ENCODE measurements at regions not wholly inside any gene's neighbourhood (a gene's known extent, or its start where the extent isn't known, plus 50 kb on each side); places are given as distances from the start of the nearest gene placed in this dataset.

GRCh38 chr2:66824926-66825325, 390.0 kb downstream of the MEIS1 start:
- DNase-seq (ENCODE audit: low read depth) = no peak
- in situ Hi-C loops (cut with HindIII; ENCODE audit: low pct_unique_long_range_greater_than_20kb, low sequenced_read_pairs) = no loop called here

GRCh38 chr2:66827851-66828250, 392.9 kb downstream of the MEIS1 start:
- in situ Hi-C loops (cut with HindIII; ENCODE audit: low pct_unique_long_range_greater_than_20kb, low sequenced_read_pairs) = no loop called here
- no peak for DNase-seq (ENCODE audit: low read depth)

- no peak for DNase-seq (ENCODE audit: low read depth)
- in situ Hi-C loops (cut with HindIII; ENCODE audit: low pct_unique_long_range_greater_than_20kb, low sequenced_read_pairs) = no loop called here
These were observed 394.0 kb downstream of the MEIS1 start for GRCh38 chr2:66828876-66829275.

- no peak for DNase-seq (ENCODE audit: low read depth)
- in situ Hi-C loops (cut with HindIII; ENCODE audit: low pct_unique_long_range_greater_than_20kb, low sequenced_read_pairs) = no loop called here
These were observed 396.0 kb downstream of the MEIS1 start for GRCh38 chr2:66830881-66831280.

GRCh38 chr2:66832646-66833435, 397.9 kb downstream of the MEIS1 start:
- no peak for DNase-seq (ENCODE audit: low read depth)
- in situ Hi-C loops (cut with HindIII; ENCODE audit: low pct_unique_long_range_greater_than_20kb, low sequenced_read_pairs) = no loop called here

GRCh38 chr2:66834859-66835258, 399.9 kb downstream of the MEIS1 start:
- in situ Hi-C loops (cut with HindIII; ENCODE audit: low pct_unique_long_range_greater_than_20kb, low sequenced_read_pairs) = no loop called here
- DNase-seq (ENCODE audit: low read depth) = no peak

GRCh38 chr2:66836851-66837250, 401.9 kb downstream of the MEIS1 start:
- in situ Hi-C loops (cut with HindIII; ENCODE audit: low pct_unique_long_range_greater_than_20kb, low sequenced_read_pairs) = no loop called here

GRCh38 chr2:66839551-66840320, 404.8 kb downstream of the MEIS1 start:
- in situ Hi-C loops (cut with HindIII; ENCODE audit: low pct_unique_long_range_greater_than_20kb, low sequenced_read_pairs) = no loop called here
- DNase-seq (ENCODE audit: low read depth) = peak; percentile 79

More at GRCh38 chr2:66836851-66837250, 401.9 kb downstream of the MEIS1 start:
- DNase-seq (ENCODE audit: low read depth) = no peak

- DNase-seq (ENCODE audit: low read depth) = no peak
- in situ Hi-C loops (cut with HindIII; ENCODE audit: low pct_unique_long_range_greater_than_20kb, low sequenced_read_pairs) = no loop called here
These were observed 405.5 kb downstream of the MEIS1 start for GRCh38 chr2:66840321-66841002.

GRCh38 chr2:66843847-66844246, 408.9 kb downstream of the MEIS1 start:
- in situ Hi-C loops (cut with HindIII; ENCODE audit: low pct_unique_long_range_greater_than_20kb, low sequenced_read_pairs) = no loop called here
- no peak for DNase-seq (ENCODE audit: low read depth)

- in situ Hi-C loops (cut with HindIII; ENCODE audit: low pct_unique_long_range_greater_than_20kb, low sequenced_read_pairs) = no loop called here
- no peak for DNase-seq (ENCODE audit: low read depth)
These were observed 410.4 kb downstream of the MEIS1 start for GRCh38 chr2:66845307-66845706.

GRCh38 chr2:66846887-66847286, 412.0 kb downstream of the MEIS1 start:
- in situ Hi-C loops (cut with HindIII; ENCODE audit: low pct_unique_long_range_greater_than_20kb, low sequenced_read_pairs) = no loop called here
- DNase-seq (ENCODE audit: low read depth) = peak; percentile 43

GRCh38 chr2:66849153-66849755, 414.3 kb downstream of the MEIS1 start:
- in situ Hi-C loops (cut with HindIII; ENCODE audit: low pct_unique_long_range_greater_than_20kb, low sequenced_read_pairs) = no loop called here
- no peak for DNase-seq (ENCODE audit: low read depth)

- no peak for DNase-seq (ENCODE audit: low read depth)
- in situ Hi-C loops (cut with HindIII; ENCODE audit: low pct_unique_long_range_greater_than_20kb, low sequenced_read_pairs) = no loop called here
These were observed 415.5 kb downstream of the MEIS1 start for GRCh38 chr2:66850376-66850775.

GRCh38 chr2:66851449-66851872, 416.5 kb downstream of the MEIS1 start:
- DNase-seq (ENCODE audit: low read depth) = no peak
- in situ Hi-C loops (cut with HindIII; ENCODE audit: low pct_unique_long_range_greater_than_20kb, low sequenced_read_pairs) = no loop called here

GRCh38 chr2:66852953-66853352, 418.0 kb downstream of the MEIS1 start:
- no peak for DNase-seq (ENCODE audit: low read depth)
- in situ Hi-C loops (cut with HindIII; ENCODE audit: low pct_unique_long_range_greater_than_20kb, low sequenced_read_pairs) = no loop called here

- no peak for DNase-seq (ENCODE audit: low read depth)
- in situ Hi-C loops (cut with HindIII; ENCODE audit: low pct_unique_long_range_greater_than_20kb, low sequenced_read_pairs) = no loop called here
These were observed 418.7 kb downstream of the MEIS1 start for GRCh38 chr2:66853585-66853984.

GRCh38 chr2:66854298-66854697, 419.4 kb downstream of the MEIS1 start:
- in situ Hi-C loops (cut with HindIII; ENCODE audit: low pct_unique_long_range_greater_than_20kb, low sequenced_read_pairs) = no loop called here
- no peak for DNase-seq (ENCODE audit: low read depth)

Data from Caki2 (cell line).